Duodenal mucosa (tissue), 2 donors: ENCODE measurements at regions not wholly inside any gene's neighbourhood (a gene's known extent, or its start where the extent isn't known, plus 50 kb on each side); places are given as distances from the start of the nearest gene placed in this dataset.

Source experiments
- H3K27ac ChIP-seq: one replicate; pipeline ENCODE4 v1.7.0; 2013; ENCODE audit warnings: low read depth, low read length
- H3K27me3 ChIP-seq, 2 donors: one replicate each; pipeline ENCODE4 v1.7.0; 2013; ENCODE audit warnings: low read length in 2 of 2, control low read depth in 1 of 2; ENCODE audit not compliant: insufficient read depth in 2 of 2, control insufficient read depth in 1 of 2
- H3K36me3 ChIP-seq, 2 donors: one replicate each; pipeline ENCODE4 v1.7.0; 2013; ENCODE audit warnings: low read length in 2 of 2, control low read depth in 1 of 2; ENCODE audit not compliant: insufficient read depth in 2 of 2, control insufficient read depth in 1 of 2
- H3K4me1 ChIP-seq, 2 donors: one replicate each; pipeline ENCODE4 v1.7.0; 2013; ENCODE audit warnings: low read length in 2 of 2, control low read depth in 1 of 2; ENCODE audit not compliant: insufficient read depth in 2 of 2, control insufficient read depth in 1 of 2
- H3K4me3 ChIP-seq, 2 donors: one replicate each; pipeline ENCODE4 v1.7.0; 2013; ENCODE audit warnings: low read length in 2 of 2, low read depth in 1 of 2
- H3K9ac ChIP-seq, 2 donors: one replicate each; pipeline ENCODE4 v1.7.0; 2013; ENCODE audit warnings: low read length in 2 of 2, low read depth in 1 of 2
- H3K9me3 ChIP-seq, 2 donors: one replicate each; pipeline ENCODE4 v1.7.0; 2013; ENCODE audit warnings: low read length in 2 of 2, control low read depth in 1 of 2; ENCODE audit not compliant: control insufficient read depth in 1 of 2

DNA sequence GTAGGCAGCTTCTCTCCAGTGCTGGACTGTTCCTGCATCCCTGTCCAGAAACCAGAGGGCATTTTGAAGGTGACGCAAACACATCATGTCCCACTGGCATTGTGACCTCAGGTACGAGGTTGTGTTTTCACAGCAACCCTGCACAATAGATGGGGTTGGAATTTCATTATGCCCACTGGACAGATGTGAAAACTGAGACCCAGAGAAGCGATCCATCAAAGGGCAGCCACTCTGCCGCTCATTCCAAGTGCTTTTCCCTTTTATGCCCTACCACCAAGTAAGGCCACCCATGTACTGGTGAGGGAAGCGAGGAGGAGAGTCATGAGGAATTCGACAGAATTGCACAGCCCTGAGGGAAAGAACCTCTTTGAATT lies 63.3 kb downstream of the CALML3 start:
- Histone ChIP-seq H3K9ac (no peak overlapping the region), H3K36me3 (no peaks in the 10 kb centered on the region), H3K4me3 (no peak overlapping the region), H3K27me3 (peaks cover 0 to 3% of the 10 kb centered on the region in 2 donors), H3K9me3 (no peaks in the 10 kb centered on the region), H3K27ac (no peak overlapping the region), H3K4me1 (peaks cover 0 to 27% of the 10 kb centered on the region in 2 donors)

DNA sequence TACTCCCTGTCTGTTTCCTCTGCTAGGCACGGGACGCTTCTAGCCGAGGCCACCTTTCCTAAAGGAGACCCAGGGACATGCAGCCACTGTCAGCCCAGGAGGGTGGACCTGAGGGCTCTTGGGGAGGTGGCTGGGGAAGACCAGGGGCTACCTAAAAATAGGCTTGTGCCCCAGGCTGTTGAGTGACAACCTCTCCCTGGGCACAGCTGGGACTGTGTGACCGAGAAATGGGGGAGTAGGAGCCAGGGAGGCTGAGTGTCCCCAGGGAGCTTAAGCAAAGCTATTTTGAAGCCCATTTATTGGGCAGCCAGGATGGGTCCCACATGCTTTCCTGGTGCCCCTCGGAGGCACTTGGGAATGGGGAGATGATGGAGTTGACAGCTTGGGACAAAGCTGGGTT lies 63.8 kb downstream of the CALML3 start:
- Histone ChIP-seq H3K9ac (no peak overlapping the region), H3K36me3 (no peaks in the 10 kb centered on the region), H3K4me3 (no peak overlapping the region), H3K27me3 (peaks cover 0 to 3% of the 10 kb centered on the region in 2 donors), H3K9me3 (no peaks in the 10 kb centered on the region), H3K27ac (no peak overlapping the region), H3K4me1 (peaks cover 0 to 22% of the 10 kb centered on the region in 2 donors)
